ENCODE measurements at regions not wholly inside any gene's neighbourhood (a gene's known extent, or its start where the extent isn't known, plus 50 kb on each side); places are given as distances from the start of the nearest gene placed in this dataset.
"Not testable (repeated sequence)": the region's sequence is repeated elsewhere in the genome, so short reads cannot be mapped to it uniquely, and the experiment has no call there.

- Mint-ChIP-seq H3K9me3 (peaks cover 11% of the 10 kb centered on the region), H3K27ac (no peak overlapping the region), H3K27me3 (ENCODE audit: insufficient read depth) (peaks cover 16% of the 10 kb centered on the region), H3K4me3 (no peak overlapping the region), H3K4me1 (ENCODE audit: low read depth) (peaks cover 25% of the 10 kb centered on the region), H3K36me3 (ENCODE audit: low read depth) (peaks cover 6% of the 10 kb centered on the region)
- DNase-seq (ENCODE audit: low spot score) = no peak
- intact Hi-C loops (cut with micrococcal nuclease) = loop anchor here (1.0 kb wide), 3 partner anchors 143 to 467 kb away; no protein-coding TSS in a partner anchor
Observed at GRCh38 chr10:61283481-61284221, 169.5 kb downstream of the TMEM26 start.

GRCh38 chr10:61283066-61283465 is 170.1 kb downstream of the TMEM26 start:
- Mint-ChIP-seq H3K27ac (no peak overlapping the region), H3K4me1 (ENCODE audit: low read depth) (peaks cover 25% of the 10 kb centered on the region), H3K36me3 (ENCODE audit: low read depth) (peaks cover 6% of the 10 kb centered on the region), H3K9me3 (peaks cover 9% of the 10 kb centered on the region), H3K4me3 (no peak overlapping the region), H3K27me3 (ENCODE audit: insufficient read depth) (peaks cover 16% of the 10 kb centered on the region)
- DNase-seq (ENCODE audit: low spot score) = no peak
- intact Hi-C loops (cut with micrococcal nuclease) = no loop called here

- H3K4me1 Mint-ChIP-seq (ENCODE audit: low read depth) = peaks cover 10% of the 10 kb centered on the region
- no peak overlapping the region for H3K27ac Mint-ChIP-seq
- no peak for DNase-seq (ENCODE audit: low spot score)
- no peaks in the 10 kb centered on the region for H3K36me3 Mint-ChIP-seq (ENCODE audit: low read depth)
- intact Hi-C loops (cut with micrococcal nuclease) = no loop called here
- H3K9me3 Mint-ChIP-seq = no peaks in the 10 kb centered on the region
- peaks cover 24% of the 10 kb centered on the region for H3K27me3 Mint-ChIP-seq (ENCODE audit: insufficient read depth)
- H3K4me3 Mint-ChIP-seq = no peak overlapping the region
Observed at GRCh38 chr10:61280303-61280702, 172.9 kb downstream of the TMEM26 start.

- Mint-ChIP-seq H3K36me3 (ENCODE audit: low read depth) (no peaks in the 10 kb centered on the region), H3K4me3 (no peak overlapping the region), H3K27me3 (ENCODE audit: insufficient read depth) (peaks cover 25% of the 10 kb centered on the region), H3K4me1 (ENCODE audit: low read depth) (peaks cover 10% of the 10 kb centered on the region), H3K9me3 (no peaks in the 10 kb centered on the region), H3K27ac (no peak overlapping the region)
- intact Hi-C loops (cut with micrococcal nuclease) = no loop called here
- DNase-seq (ENCODE audit: low spot score) = no peak
Observed at GRCh38 chr10:61279400-61279799, 173.8 kb downstream of the TMEM26 start.

- H3K27me3 Mint-ChIP-seq (ENCODE audit: insufficient read depth) = peaks cover 23% of the 10 kb centered on the region
- no peak overlapping the region for H3K27ac Mint-ChIP-seq
- H3K36me3 Mint-ChIP-seq (ENCODE audit: low read depth) = no peaks in the 10 kb centered on the region
- H3K9me3 Mint-ChIP-seq = no peaks in the 10 kb centered on the region
- no peak for DNase-seq (ENCODE audit: low spot score)
- intact Hi-C loops (cut with micrococcal nuclease) = no loop called here
- peaks cover 2% of the 10 kb centered on the region for H3K4me1 Mint-ChIP-seq (ENCODE audit: low read depth)
- H3K4me3 Mint-ChIP-seq = no peak overlapping the region
Observed at GRCh38 chr10:61278556-61278955, 174.6 kb downstream of the TMEM26 start.

GRCh38 chr10:61272781-61273180 is 180.4 kb downstream of the TMEM26 start:
- Mint-ChIP-seq H3K4me1 (ENCODE audit: low read depth) (no peaks in the 10 kb centered on the region), H3K27ac (no peak overlapping the region), H3K9me3 (no peaks in the 10 kb centered on the region), H3K27me3 (ENCODE audit: insufficient read depth) (peaks cover 22% of the 10 kb centered on the region), H3K36me3 (ENCODE audit: low read depth) (no peaks in the 10 kb centered on the region), H3K4me3 (no peak overlapping the region)
- intact Hi-C loops (cut with micrococcal nuclease) = no loop called here
- no peak for DNase-seq (ENCODE audit: low spot score)

- Mint-ChIP-seq H3K36me3 (ENCODE audit: low read depth) (no peaks in the 10 kb centered on the region), H3K4me1 (ENCODE audit: low read depth) (no peaks in the 10 kb centered on the region), H3K27me3 (ENCODE audit: insufficient read depth) (peaks cover 18% of the 10 kb centered on the region), H3K4me3 (no peak overlapping the region), H3K9me3 (no peaks in the 10 kb centered on the region), H3K27ac (no peak overlapping the region)
- DNase-seq (ENCODE audit: low spot score) = no peak
- intact Hi-C loops (cut with micrococcal nuclease) = no loop called here
Observed at GRCh38 chr10:61271127-61271780, 181.9 kb downstream of the TMEM26 start.

GRCh38 chr10:61263518-61263917 is 189.7 kb downstream of the TMEM26 start:
- Mint-ChIP-seq H3K9me3 (peaks cover 3% of the 10 kb centered on the region), H3K4me3 (no peak overlapping the region), H3K27me3 (ENCODE audit: insufficient read depth) (peaks cover 3% of the 10 kb centered on the region), H3K27ac (no peak overlapping the region), H3K4me1 (ENCODE audit: low read depth) (no peaks in the 10 kb centered on the region), H3K36me3 (ENCODE audit: low read depth) (no peaks in the 10 kb centered on the region)
- intact Hi-C loops (cut with micrococcal nuclease) = no loop called here
- DNase-seq (ENCODE audit: low spot score) = no peak

- Mint-ChIP-seq H3K36me3 (ENCODE audit: low read depth) (no peaks in the 10 kb centered on the region), H3K4me3 (no peak overlapping the region), H3K27me3 (ENCODE audit: insufficient read depth) (peaks cover 3% of the 10 kb centered on the region), H3K4me1 (ENCODE audit: low read depth) (no peaks in the 10 kb centered on the region), H3K27ac (no peak overlapping the region), H3K9me3 (peaks cover 3% of the 10 kb centered on the region)
- DNase-seq (ENCODE audit: low spot score) = no peak
- intact Hi-C loops (cut with micrococcal nuclease) = no loop called here
Observed at GRCh38 chr10:61262486-61263261, 190.5 kb downstream of the TMEM26 start.

GRCh38 chr10:61257956-61258496 is 195.2 kb downstream of the TMEM26 start:
- H3K4me3 Mint-ChIP-seq = no peak overlapping the region
- no peak overlapping the region for H3K27ac Mint-ChIP-seq
- no peak for DNase-seq (ENCODE audit: low spot score)
- no peaks in the 10 kb centered on the region for H3K4me1 Mint-ChIP-seq (ENCODE audit: low read depth)
- intact Hi-C loops (cut with micrococcal nuclease) = no loop called here
- no peaks in the 10 kb centered on the region for H3K36me3 Mint-ChIP-seq (ENCODE audit: low read depth)
- H3K9me3 Mint-ChIP-seq = no peaks in the 10 kb centered on the region
- H3K27me3 Mint-ChIP-seq (ENCODE audit: insufficient read depth) = peaks cover 3% of the 10 kb centered on the region

- no peaks in the 10 kb centered on the region for H3K4me1 Mint-ChIP-seq (ENCODE audit: low read depth)
- no peak overlapping the region for H3K27ac Mint-ChIP-seq
- no peaks in the 10 kb centered on the region for H3K9me3 Mint-ChIP-seq
- DNase-seq (ENCODE audit: low spot score) = no peak
- peaks cover 3% of the 10 kb centered on the region for H3K27me3 Mint-ChIP-seq (ENCODE audit: insufficient read depth)
- intact Hi-C loops (cut with micrococcal nuclease) = no loop called here
- no peaks in the 10 kb centered on the region for H3K36me3 Mint-ChIP-seq (ENCODE audit: low read depth)
- H3K4me3 Mint-ChIP-seq = no peak overlapping the region
Observed at GRCh38 chr10:61257136-61257535, 196.0 kb downstream of the TMEM26 start.

GRCh38 chr10:61252326-61252725 is 200.9 kb downstream of the TMEM26 start:
- H3K27ac Mint-ChIP-seq; H3K4me1 Mint-ChIP-seq (ENCODE audit: low read depth); H3K36me3 Mint-ChIP-seq (ENCODE audit: low read depth); H3K4me3 Mint-ChIP-seq; H3K9me3 Mint-ChIP-seq; DNase-seq (ENCODE audit: low spot score); intact Hi-C loops (cut with micrococcal nuclease); H3K27me3 Mint-ChIP-seq (ENCODE audit: insufficient read depth): not testable (repeated sequence)

- Mint-ChIP-seq H3K4me3 (no peak overlapping the region), H3K27ac (no peak overlapping the region), H3K36me3 (ENCODE audit: low read depth) (no peaks in the 10 kb centered on the region), H3K9me3 (no peaks in the 10 kb centered on the region), H3K4me1 (ENCODE audit: low read depth) (no peaks in the 10 kb centered on the region), H3K27me3 (ENCODE audit: insufficient read depth) (no peaks in the 10 kb centered on the region)
- intact Hi-C loops (cut with micrococcal nuclease) = no loop called here
- no peak for DNase-seq (ENCODE audit: low spot score)
Observed at GRCh38 chr10:61251089-61251488, 202.1 kb downstream of the TMEM26 start.
